ENCODE measurements at regions not wholly inside any gene's neighbourhood (a gene's known extent, or its start where the extent isn't known, plus 50 kb on each side); places are given as distances from the start of the nearest gene placed in this dataset.
"Not testable (repeated sequence)": the region's sequence is repeated elsewhere in the genome, so short reads cannot be mapped to it uniquely, and the experiment has no call there.

- no peak for DNase-seq (ENCODE audit: low read depth)
- TF ChIP-seq CTCF (conservative IDR thresholded peaks at IDR 0.05; ENCODE audit: low read depth, low read length) = no peak
- no peak overlapping the region for H3K4me3 ChIP-seq (ENCODE audit: low read length)
Observed at GRCh38 chr15:61336026-61336638, 107.0 kb upstream of the RORA start.

- DNase-seq (ENCODE audit: low read depth); H3K4me3 ChIP-seq (ENCODE audit: low read length): not testable (repeated sequence)
Observed at GRCh38 chr15:61334714-61335113, 105.6 kb upstream of the RORA start.

- TF ChIP-seq CTCF (conservative IDR thresholded peaks at IDR 0.05; ENCODE audit: low read depth, low read length) = no peak
- H3K4me3 ChIP-seq (ENCODE audit: low read length) = no peak overlapping the region
- no peak for DNase-seq (ENCODE audit: low read depth)
Observed at GRCh38 chr15:61331019-61331418, 101.9 kb upstream of the RORA start.

- no peak for DNase-seq (ENCODE audit: low read depth)
- TF ChIP-seq CTCF (conservative IDR thresholded peaks at IDR 0.05; ENCODE audit: low read depth, low read length) = no peak
- H3K4me3 ChIP-seq (ENCODE audit: low read length) = no peak overlapping the region
Observed at GRCh38 chr15:61327019-61327631, 98.0 kb upstream of the RORA start.

GRCh38 chr15:61319892-61320291 is 90.8 kb upstream of the RORA start:
- no peak overlapping the region for H3K4me3 ChIP-seq (ENCODE audit: low read length)
- DNase-seq (ENCODE audit: low read depth) = no peak
- TF ChIP-seq CTCF (conservative IDR thresholded peaks at IDR 0.05; ENCODE audit: low read depth, low read length) = no peak

GRCh38 chr15:61318802-61319525 is 89.9 kb upstream of the RORA start:
- no peak for DNase-seq (ENCODE audit: low read depth)
- H3K4me3 ChIP-seq (ENCODE audit: low read length) = no peak overlapping the region
- no peak for TF ChIP-seq CTCF (conservative IDR thresholded peaks at IDR 0.05; ENCODE audit: low read depth, low read length)

- H3K4me3 ChIP-seq (ENCODE audit: low read length) = no peak overlapping the region
- TF ChIP-seq CTCF (conservative IDR thresholded peaks at IDR 0.05; ENCODE audit: low read depth, low read length) = no peak
- DNase-seq (ENCODE audit: low read depth) = no peak
Observed at GRCh38 chr15:61318301-61318700, 89.2 kb upstream of the RORA start.
